ENCODE measurements at regions not wholly inside any gene's neighbourhood (a gene's known extent, or its start where the extent isn't known, plus 50 kb on each side); places are given as distances from the start of the nearest gene placed in this dataset.
"Not testable (repeated sequence)": the region's sequence is repeated elsewhere in the genome, so short reads cannot be mapped to it uniquely, and the experiment has no call there.

GRCh38 chr1:229888157-229888556 is 178.9 kb upstream of the GALNT2 start:
- no peak for DNase-seq

GRCh38 chr1:229888561-229889001 is 178.5 kb upstream of the GALNT2 start:
- no peak for DNase-seq

- no peak for DNase-seq
Measured at GRCh38 chr1:229889031-229889517, 178.0 kb upstream of the GALNT2 start.

- no peak for DNase-seq
Measured at GRCh38 chr1:229891227-229891626, 175.8 kb upstream of the GALNT2 start.

- no peak for DNase-seq
Measured at GRCh38 chr1:229892515-229893117, 174.4 kb upstream of the GALNT2 start.

- DNase-seq = no peak
Measured at GRCh38 chr1:229893762-229894444, 173.1 kb upstream of the GALNT2 start.

GRCh38 chr1:229894532-229894931 is 172.5 kb upstream of the GALNT2 start:
- DNase-seq = no peak

- no peak for DNase-seq
Measured at GRCh38 chr1:229895605-229896004, 171.4 kb upstream of the GALNT2 start.

GRCh38 chr1:229896306-229896705 is 170.7 kb upstream of the GALNT2 start:
- DNase-seq = no peak

GRCh38 chr1:229896861-229897260 is 170.2 kb upstream of the GALNT2 start:
- no peak for DNase-seq

GRCh38 chr1:229897501-229897900 is 169.5 kb upstream of the GALNT2 start:
- DNase-seq = no peak

- DNase-seq = no peak
Measured at GRCh38 chr1:229900220-229900619, 166.8 kb upstream of the GALNT2 start.

- no peak for DNase-seq
Measured at GRCh38 chr1:229905031-229905545, 161.9 kb upstream of the GALNT2 start.

- DNase-seq = no peak
Measured at GRCh38 chr1:229905652-229906051, 161.4 kb upstream of the GALNT2 start.

GRCh38 chr1:229907884-229908638 is 159.0 kb upstream of the GALNT2 start:
- DNase-seq = no peak

- DNase-seq = no peak
Measured at GRCh38 chr1:229908689-229909088, 158.3 kb upstream of the GALNT2 start.

GRCh38 chr1:229913489-229913888 is 153.5 kb upstream of the GALNT2 start:
- no peak for DNase-seq

GRCh38 chr1:229919488-229919887 is 147.6 kb upstream of the GALNT2 start:
- not testable (repeated sequence) for DNase-seq

GRCh38 chr1:229920683-229921082 is 146.4 kb upstream of the GALNT2 start:
- DNase-seq = no peak

GRCh38 chr1:229922249-229922648 is 144.8 kb upstream of the GALNT2 start:
- DNase-seq = no peak

- DNase-seq = no peak
Measured at GRCh38 chr1:229924639-229925038, 142.4 kb upstream of the GALNT2 start.

GRCh38 chr1:229928767-229929166 is 138.3 kb upstream of the GALNT2 start:
- no peak for DNase-seq

- DNase-seq = not testable (repeated sequence)
Measured at GRCh38 chr1:229931751-229932150, 135.3 kb upstream of the GALNT2 start.

Measured in dermis blood vessel endothelial cell (primary cell).